ENCODE measurements at regions not wholly inside any gene's neighbourhood (a gene's known extent, or its start where the extent isn't known, plus 50 kb on each side); places are given as distances from the start of the nearest gene placed in this dataset.

DNA sequence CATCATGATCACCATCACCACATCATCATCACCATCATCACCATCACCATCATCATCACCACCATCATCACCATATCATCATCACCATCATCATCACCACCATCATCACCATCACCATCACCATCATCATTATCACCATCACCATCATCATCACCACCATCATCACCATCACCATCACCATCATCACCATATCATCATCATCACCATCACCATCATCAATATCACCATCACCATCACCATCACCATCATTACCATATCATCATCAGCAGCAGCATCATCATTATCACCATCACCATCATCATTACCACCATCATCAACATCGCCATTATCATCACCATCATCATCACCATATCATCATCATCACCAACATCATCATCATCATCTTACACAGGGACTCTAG is 351.1 kb downstream of the MIAT start:
- DNase-seq (ENCODE audit: low read depth) = no peak

- no peak for DNase-seq (ENCODE audit: low read depth)
Observed at GRCh38 chr22:27011133-27011532, 353.7 kb downstream of the MIAT start.

DNA sequence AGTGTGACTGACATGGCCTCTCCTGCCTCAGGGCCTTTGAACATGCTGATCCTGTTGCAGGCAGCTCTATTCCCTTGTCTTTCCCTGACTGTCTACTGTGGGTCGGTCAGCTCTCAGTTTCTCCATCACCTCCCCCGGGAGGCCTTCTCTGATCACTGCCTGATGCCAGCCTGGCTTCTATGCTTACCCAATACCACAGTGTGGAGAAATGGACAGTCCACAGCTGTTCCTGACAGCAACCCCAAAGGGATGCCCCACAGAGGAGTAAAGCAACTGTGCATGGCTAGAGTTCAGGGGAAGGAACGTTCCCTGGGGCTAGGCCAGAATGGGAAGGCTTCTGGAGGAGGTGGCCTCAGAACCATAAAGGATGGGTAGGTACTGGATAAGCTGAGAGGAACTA is 354.3 kb downstream of the MIAT start:
- no peak for DNase-seq (ENCODE audit: low read depth)

GRCh38 chr22:27019827-27020226 is 362.4 kb downstream of the MIAT start:
- DNase-seq (ENCODE audit: low read depth) = no peak

GRCh38 chr22:27022274-27022895 is 365.0 kb downstream of the MIAT start:
- DNase-seq (ENCODE audit: low read depth) = no peak

DNA sequence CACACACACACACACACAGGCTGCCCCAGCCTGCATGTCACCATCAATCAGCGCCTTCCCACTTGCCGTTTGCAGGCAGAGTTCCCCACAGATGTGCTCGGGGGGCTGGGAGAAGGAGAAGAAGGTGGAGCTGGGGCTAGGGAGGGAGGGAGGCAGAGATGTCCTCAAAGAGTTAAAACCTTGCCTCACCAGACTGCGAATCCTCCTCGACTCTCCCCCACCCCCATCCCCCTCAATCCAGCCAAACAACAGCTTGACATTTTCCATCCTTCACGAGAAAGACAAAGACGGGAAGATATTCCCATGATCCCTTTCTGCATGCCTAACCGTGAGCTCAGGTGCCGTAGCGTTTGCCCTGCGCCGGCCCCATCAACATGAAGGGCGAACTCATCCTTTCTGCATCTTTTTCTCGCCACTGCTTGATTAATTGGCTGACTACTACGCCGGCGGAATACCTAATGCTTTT is 365.5 kb downstream of the MIAT start:
- DNase-seq (ENCODE audit: low read depth) = no peak

- no peak for DNase-seq (ENCODE audit: low read depth)
Observed at GRCh38 chr22:27023591-27023990, 366.2 kb downstream of the MIAT start.

GRCh38 chr22:27024982-27025381 is 367.6 kb downstream of the MIAT start:
- no peak for DNase-seq (ENCODE audit: low read depth)

DNA sequence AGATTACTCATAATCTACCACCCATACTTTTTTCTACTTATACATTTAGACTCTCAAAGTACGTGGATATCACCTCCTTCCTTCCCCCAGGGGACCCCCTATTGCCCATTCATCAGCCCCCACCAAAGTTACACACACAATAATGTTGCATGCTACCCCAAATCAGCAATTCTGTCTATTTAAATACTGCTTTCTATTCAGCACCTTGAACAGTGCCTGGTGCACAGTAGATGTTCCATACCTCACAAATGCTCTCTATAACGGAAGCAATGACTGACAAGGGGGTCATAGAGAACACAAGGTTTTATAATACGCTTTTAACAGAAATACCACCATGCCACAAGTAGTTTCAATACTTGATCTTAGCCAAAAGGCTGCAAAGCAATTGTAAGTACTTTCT is 370.7 kb downstream of the MIAT start:
- DNase-seq (ENCODE audit: low read depth) = no peak

- DNase-seq (ENCODE audit: low read depth) = no peak
Observed at GRCh38 chr22:27029584-27030130, 372.3 kb downstream of the MIAT start.

DNA sequence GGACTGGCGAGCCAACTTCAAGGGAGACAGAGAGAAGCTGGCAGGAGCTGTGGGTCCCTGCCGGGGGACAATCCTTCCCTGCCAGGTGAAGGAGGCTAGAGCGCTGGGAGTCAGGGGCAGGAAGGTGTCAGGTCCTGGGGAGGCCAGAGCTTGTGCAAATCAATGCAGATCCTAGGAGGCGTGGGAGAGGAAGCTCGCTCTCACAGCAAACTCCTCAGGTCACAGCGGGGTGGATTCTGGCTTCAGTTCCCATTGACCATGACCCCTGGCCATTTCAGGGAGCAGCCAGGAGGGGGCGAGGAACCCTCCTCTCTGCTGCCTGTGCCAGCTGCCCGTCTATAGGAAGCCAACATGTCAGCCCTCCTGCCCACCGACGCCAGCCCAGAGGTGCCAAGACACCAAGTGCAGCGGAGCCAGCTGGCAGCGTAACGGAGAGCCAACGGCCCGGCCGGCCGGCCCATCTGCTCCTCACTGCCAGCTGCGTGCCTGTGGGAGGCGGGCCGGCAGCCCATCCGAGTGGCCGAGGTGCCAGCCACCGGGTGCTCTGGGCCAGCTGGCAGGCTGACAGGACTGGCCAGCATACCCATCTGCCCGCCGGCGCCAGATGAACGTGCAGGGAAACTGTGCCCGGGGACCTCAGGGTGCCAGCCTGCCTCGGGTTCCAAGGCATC is 374.8 kb downstream of the MIAT start:
- DNase-seq (ENCODE audit: low read depth) = no peak

GRCh38 chr22:27041745-27042310 is 384.4 kb downstream of the MIAT start:
- DNase-seq (ENCODE audit: low read depth) = no peak

DNA sequence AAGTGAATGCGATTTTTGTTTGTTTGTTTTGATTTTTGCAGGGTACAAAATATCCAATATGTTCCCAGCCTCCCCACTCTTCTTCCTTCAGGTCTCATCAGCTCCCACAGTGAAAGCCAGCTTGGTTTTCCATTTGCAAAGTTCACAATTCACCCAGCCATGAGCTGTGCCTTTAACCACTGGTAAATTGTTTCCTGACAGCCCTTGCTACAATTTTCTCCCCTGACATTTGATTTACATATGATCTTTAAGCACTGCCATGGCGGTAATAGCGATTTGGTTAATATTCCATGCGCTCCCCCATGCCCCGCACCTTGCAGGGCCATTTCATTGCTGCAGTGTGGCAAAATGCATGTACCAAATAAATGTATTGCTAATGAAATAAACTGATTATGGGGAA is 385.9 kb downstream of the MIAT start:
- no peak for DNase-seq (ENCODE audit: low read depth)

DNA sequence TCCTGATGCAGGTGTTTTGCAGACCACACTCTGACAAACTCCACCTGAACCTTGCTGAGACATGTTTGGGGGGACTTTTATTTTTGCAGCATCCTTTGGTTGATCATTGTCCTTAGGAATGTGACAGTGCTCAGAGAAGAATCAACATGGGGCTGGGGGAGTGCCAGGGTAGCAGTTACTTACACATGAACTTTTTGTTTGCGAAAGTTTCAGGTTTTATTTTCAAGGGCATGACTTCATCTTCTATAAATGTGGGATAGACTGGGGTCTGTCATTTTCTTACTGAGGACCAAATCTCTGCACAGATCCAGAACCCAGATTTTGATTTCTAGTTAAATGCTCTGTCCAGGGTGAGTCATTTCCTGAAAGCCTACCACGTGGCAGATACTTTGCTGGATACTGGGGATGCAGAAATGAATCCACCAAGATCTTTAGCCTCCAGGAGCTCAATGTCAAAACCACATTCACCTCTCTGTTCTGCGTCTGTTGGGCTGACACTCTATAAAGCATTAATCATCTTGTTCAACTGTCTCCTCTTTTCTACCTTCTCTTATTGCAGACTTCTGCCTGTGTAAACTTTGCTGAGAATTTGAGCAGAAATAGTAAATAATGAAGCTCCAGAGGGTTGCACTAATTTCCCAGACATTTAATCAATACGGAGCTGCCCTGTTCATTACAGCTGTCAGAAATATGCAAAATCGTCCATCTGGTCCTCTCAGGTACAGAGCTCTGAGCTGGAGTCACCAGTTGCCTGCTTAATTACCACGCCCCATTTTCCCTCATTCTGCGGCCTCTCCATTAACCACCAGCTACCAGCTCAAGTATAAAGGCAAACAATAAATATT is 387.9 kb downstream of the MIAT start:
- no peak for DNase-seq (ENCODE audit: low read depth)

DNA sequence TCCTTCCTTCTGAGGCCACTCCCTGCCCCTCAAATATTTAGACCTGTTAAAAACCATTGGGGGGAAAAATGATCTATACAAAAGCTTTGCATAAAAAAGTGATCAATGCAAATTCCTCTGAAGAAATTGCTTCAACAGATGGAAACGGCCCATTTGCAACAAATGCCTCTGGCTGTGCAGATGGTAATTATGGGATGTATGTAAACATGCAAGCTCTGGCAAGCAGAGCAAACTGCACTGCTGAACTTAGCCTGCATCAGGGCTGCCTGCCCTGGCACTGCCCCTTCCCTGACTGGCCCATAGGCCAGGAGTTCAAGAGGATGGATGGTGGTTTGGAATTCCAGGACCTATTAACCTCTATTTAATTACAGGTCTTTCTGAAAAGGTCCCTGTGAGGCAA is 388.7 kb downstream of the MIAT start:
- no peak for DNase-seq (ENCODE audit: low read depth)

DNA sequence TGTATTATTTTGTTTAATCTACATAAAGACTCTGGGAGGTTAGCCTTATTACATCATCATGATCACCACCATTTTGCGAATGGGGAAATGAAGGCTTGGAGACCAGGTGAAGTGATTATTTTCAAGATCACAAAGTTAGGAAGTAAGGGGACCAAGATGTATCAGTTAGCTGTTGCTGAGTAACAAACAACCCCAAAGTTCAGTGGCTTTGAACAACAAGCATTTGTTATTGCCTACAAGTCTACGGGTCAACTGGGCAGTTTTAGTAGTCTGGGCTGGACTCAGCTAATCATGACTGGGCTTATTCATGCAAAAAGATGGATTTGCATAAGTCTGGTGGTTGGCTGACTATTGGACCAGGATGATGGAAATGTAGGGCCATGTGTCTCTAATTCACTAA is 389.2 kb downstream of the MIAT start:
- no peak for DNase-seq (ENCODE audit: low read depth)

GRCh38 chr22:27050771-27051170 is 393.4 kb downstream of the MIAT start:
- DNase-seq (ENCODE audit: low read depth) = no peak

DNA sequence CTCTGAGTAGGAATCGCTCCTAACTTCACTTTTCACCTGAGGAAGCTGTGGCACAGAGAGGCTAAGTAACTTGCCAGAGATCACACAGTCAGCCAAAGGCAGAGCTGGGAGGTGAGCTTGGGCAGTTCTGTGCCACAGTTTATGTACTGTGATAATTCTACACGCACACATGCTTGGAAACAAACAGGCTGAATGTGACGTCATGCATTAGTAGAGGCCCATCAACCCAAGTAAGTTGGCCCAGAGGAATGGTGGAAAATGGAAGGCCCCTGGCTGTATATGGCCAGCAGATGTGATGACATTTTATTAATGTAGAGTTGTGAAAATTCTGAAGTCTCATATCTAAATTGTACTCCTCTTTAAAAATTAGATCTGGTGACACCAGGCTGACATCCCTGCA is 394.0 kb downstream of the MIAT start:
- DNase-seq (ENCODE audit: low read depth) = no peak

GRCh38 chr22:27057717-27058116 is 400.3 kb downstream of the MIAT start:
- no peak for DNase-seq (ENCODE audit: low read depth)

- DNase-seq (ENCODE audit: low read depth) = no peak
Observed at GRCh38 chr22:27060190-27060589, 402.8 kb downstream of the MIAT start.

GRCh38 chr22:27062910-27063309 is 405.5 kb downstream of the MIAT start:
- no peak for DNase-seq (ENCODE audit: low read depth)

- DNase-seq (ENCODE audit: low read depth) = no peak
Observed at GRCh38 chr22:27063406-27063805, 406.0 kb downstream of the MIAT start.

- no peak for DNase-seq (ENCODE audit: low read depth)
Observed at GRCh38 chr22:27063841-27064240, 406.5 kb downstream of the MIAT start.

All from stimulated activated CD8-positive, alpha-beta memory T cell treated with anti-CD3 and anti-CD28 coated beads, Interleukin-4, amount 100 ng/mL, for 24 hours (primary cell).